ENCODE measurements at regions not wholly inside any gene's neighbourhood (a gene's known extent, or its start where the extent isn't known, plus 50 kb on each side); places are given as distances from the start of the nearest gene placed in this dataset.

DNA sequence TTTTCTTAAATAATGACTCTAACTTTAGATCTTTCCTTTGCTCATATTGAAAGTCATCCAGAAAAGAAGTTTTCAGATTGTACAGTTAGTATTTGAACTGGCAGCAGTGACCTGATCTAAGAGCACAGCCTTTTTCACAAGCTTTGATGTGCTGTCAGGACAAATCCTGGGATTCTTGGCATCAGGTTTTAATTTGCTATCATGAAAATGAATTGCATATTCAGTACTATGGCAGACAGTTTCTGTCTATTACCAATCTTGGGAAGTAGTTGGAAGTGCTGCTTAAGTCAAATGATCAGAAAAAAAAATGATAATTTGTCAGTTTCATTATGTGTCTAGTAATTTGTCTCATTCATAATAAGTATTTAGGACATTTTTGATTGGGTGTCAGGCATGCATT is 925.6 kb upstream of the ARRDC3 start:
- TF ChIP-seq CTCF (IDR thresholded peaks at IDR 0.05; ENCODE audit: poor library complexity, severe bottlenecking) (no peak), EZH2 (IDR thresholded peaks at IDR 0.05; ENCODE audit: borderline replicate concordance, insufficient read depth, low read length, poor library complexity, severe bottlenecking) (no peak), EP300 (conservative IDR thresholded peaks at IDR 0.05; ENCODE audit: poor library complexity, severe bottlenecking) (no peak), RAD21 (conservative IDR thresholded peaks at IDR 0.05) (no peak), TAF1 (IDR thresholded peaks at IDR 0.05; ENCODE audit: low read depth) (no peak)
